BLaER1 (cell line): ENCODE measurements at regions not wholly inside any gene's neighbourhood (a gene's known extent, or its start where the extent isn't known, plus 50 kb on each side); places are given as distances from the start of the nearest gene placed in this dataset.

Source experiments
- H3K27ac ChIP-seq: shearing (Covaris generic); formaldehyde crosslinking; 2 replicates; pipeline ENCODE4 v1.8.1; 2022
- H3K27me3 ChIP-seq: shearing (Covaris generic); formaldehyde crosslinking; 2 replicates; pipeline ENCODE4 v1.8.1; 2022
- H3K36me3 ChIP-seq: shearing (Covaris generic); formaldehyde crosslinking; 2 replicates; pipeline ENCODE4 v1.8.1; 2022
- H3K4me1 ChIP-seq: shearing (Covaris generic); formaldehyde crosslinking; 2 replicates; pipeline ENCODE4 v1.8.1; 2022
- H3K4me2 ChIP-seq: shearing (Covaris generic); formaldehyde crosslinking; 2 replicates; pipeline ENCODE4 v1.8.1; 2022
- H3K4me3 ChIP-seq: shearing (Covaris generic); formaldehyde crosslinking; 2 replicates; pipeline ENCODE4 v1.8.1; 2022
- H3K9ac ChIP-seq: shearing (Covaris generic); formaldehyde crosslinking; 2 replicates; pipeline ENCODE4 v1.8.1; 2022
- H3K9me3 ChIP-seq: shearing (Covaris generic); formaldehyde crosslinking; 2 replicates; pipeline ENCODE4 v1.8.1; 2022
- H4K20me1 ChIP-seq: shearing (Covaris generic); formaldehyde crosslinking; 2 replicates; pipeline ENCODE4 v1.8.1; 2022
- Cebpa-rat ChIP-seq: shearing (Covaris generic); IDR thresholded peaks from 2 replicates; pipeline ENCODE4 v1.8.1; 2022

DNA sequence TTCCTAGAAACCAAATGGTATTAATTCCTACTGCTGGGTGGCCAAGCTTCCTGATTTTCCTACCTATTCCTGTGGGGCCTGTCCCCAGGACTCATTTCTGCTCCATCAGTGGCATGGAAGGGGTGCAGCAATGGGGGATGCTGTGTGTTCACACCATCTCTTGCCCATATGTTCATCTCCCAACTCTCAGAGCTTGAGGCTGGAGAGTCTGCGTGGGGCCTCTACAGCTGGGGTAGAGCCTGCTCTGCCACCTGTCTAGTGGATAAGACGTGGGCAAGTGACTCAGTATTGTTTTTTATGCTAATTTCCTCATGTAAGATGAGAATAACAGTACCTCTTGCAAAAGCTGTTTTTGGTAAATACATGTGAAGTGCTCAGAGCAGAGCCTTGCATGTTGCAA lies 149.8 kb downstream of the ACTR3 start:
- H3K9me3 ChIP-seq, result no peaks in the 10 kb centered on the region; the same call in 1 of the 2 replicates
- no peak overlapping the region for H3K9ac ChIP-seq
- no peak overlapping the region for H3K4me3 ChIP-seq
- H3K27me3 ChIP-seq, result no peaks in the 10 kb centered on the region
- H3K4me1 ChIP-seq, result no peaks in the 10 kb centered on the region
- no peak overlapping the region for H3K27ac ChIP-seq
- no peaks in the 10 kb centered on the region for H4K20me1 ChIP-seq
- no peaks in the 10 kb centered on the region for H3K36me3 ChIP-seq
- no peak for TF ChIP-seq Cebpa-rat
- H3K4me2 ChIP-seq, result no peak overlapping the region

- no peak overlapping the region for H3K4me3 ChIP-seq
- H3K9me3 ChIP-seq, result no peaks in the 10 kb centered on the region; the same call in 1 of the 2 replicates
- H3K4me1 ChIP-seq, result no peaks in the 10 kb centered on the region
- no peaks in the 10 kb centered on the region for H3K27me3 ChIP-seq
- H3K27ac ChIP-seq, result no peak overlapping the region
- no peak overlapping the region for H3K4me2 ChIP-seq
- H3K9ac ChIP-seq, result no peak overlapping the region
- H3K36me3 ChIP-seq, result no peaks in the 10 kb centered on the region
- TF ChIP-seq Cebpa-rat, result no peak
- H4K20me1 ChIP-seq, result no peaks in the 10 kb centered on the region
Observed at GRCh38 chr2:114040826-114041225, 150.9 kb downstream of the ACTR3 start.

DNA sequence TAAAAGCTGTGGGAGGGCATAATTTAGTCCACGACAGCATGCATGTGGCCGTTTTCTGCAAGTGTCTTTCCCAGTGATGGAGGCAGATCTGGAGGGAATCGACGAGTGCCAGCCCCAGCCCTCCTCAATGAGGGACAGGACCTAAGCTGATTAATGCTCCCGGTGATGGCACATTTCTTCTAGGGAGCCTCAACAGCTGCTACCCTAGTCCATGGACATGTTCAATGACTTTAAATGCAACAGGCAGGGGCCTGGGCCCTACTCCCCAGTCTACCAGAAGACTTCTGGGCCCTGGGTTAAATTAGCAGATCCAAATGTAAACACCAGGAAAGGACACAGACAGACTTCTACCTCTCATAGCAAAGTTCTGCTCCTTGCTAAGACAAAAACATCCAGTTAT lies 155.1 kb downstream of the ACTR3 start:
- Histone ChIP-seq H4K20me1 (no peaks in the 10 kb centered on the region), H3K27ac (no peak overlapping the region), H3K4me1 (no peaks in the 10 kb centered on the region), H3K4me2 (no peak overlapping the region), H3K9ac (no peak overlapping the region), H3K27me3 (no peaks in the 10 kb centered on the region), H3K4me3 (no peak overlapping the region), H3K9me3 (no peaks in the 10 kb centered on the region), H3K36me3 (no peaks in the 10 kb centered on the region)
- no peak for TF ChIP-seq Cebpa-rat

GRCh38 chr2:114046373-114046772 lies 156.5 kb downstream of the ACTR3 start:
- H3K4me2 ChIP-seq, result no peak overlapping the region
- TF ChIP-seq Cebpa-rat, result no peak
- no peaks in the 10 kb centered on the region for H3K36me3 ChIP-seq
- no peaks in the 10 kb centered on the region for H3K27me3 ChIP-seq
- H3K27ac ChIP-seq, result no peak overlapping the region
- no peaks in the 10 kb centered on the region for H4K20me1 ChIP-seq
- H3K9ac ChIP-seq, result no peak overlapping the region
- no peaks in the 10 kb centered on the region for H3K9me3 ChIP-seq
- no peaks in the 10 kb centered on the region for H3K4me1 ChIP-seq
- no peak overlapping the region for H3K4me3 ChIP-seq

GRCh38 chr2:114046866-114047435 lies 157.1 kb downstream of the ACTR3 start:
- H4K20me1 ChIP-seq, result no peaks in the 10 kb centered on the region
- TF ChIP-seq Cebpa-rat, result no peak
- H3K36me3 ChIP-seq, result no peaks in the 10 kb centered on the region
- H3K27me3 ChIP-seq, result no peaks in the 10 kb centered on the region
- H3K9me3 ChIP-seq, result no peaks in the 10 kb centered on the region
- H3K4me1 ChIP-seq, result no peaks in the 10 kb centered on the region
- no peak overlapping the region for H3K27ac ChIP-seq
- no peak overlapping the region for H3K4me2 ChIP-seq
- H3K4me3 ChIP-seq, result no peak overlapping the region
- H3K9ac ChIP-seq, result no peak overlapping the region

- Histone ChIP-seq H3K4me1 (no peaks in the 10 kb centered on the region), H3K27me3 (no peaks in the 10 kb centered on the region), H3K9me3 (no peaks in the 10 kb centered on the region), H3K27ac (no peak overlapping the region), H3K36me3 (no peaks in the 10 kb centered on the region), H4K20me1 (no peaks in the 10 kb centered on the region), H3K4me3 (no peak overlapping the region), H3K4me2 (no peak overlapping the region), H3K9ac (no peak overlapping the region)
- no peak for TF ChIP-seq Cebpa-rat
Observed at GRCh38 chr2:114049280-114049679, 159.4 kb downstream of the ACTR3 start.

- Histone ChIP-seq H3K27me3 (no peaks in the 10 kb centered on the region), H3K4me1 (no peaks in the 10 kb centered on the region), H3K27ac (no peak overlapping the region), H3K9me3 (no peaks in the 10 kb centered on the region), H3K4me3 (no peak overlapping the region), H3K36me3 (no peaks in the 10 kb centered on the region), H3K4me2 (no peak overlapping the region), H3K9ac (no peak overlapping the region), H4K20me1 (no peaks in the 10 kb centered on the region)
- no peak for TF ChIP-seq Cebpa-rat
Observed at GRCh38 chr2:114049826-114050225, 159.9 kb downstream of the ACTR3 start.

GRCh38 chr2:114056294-114057143 lies 166.6 kb downstream of the ACTR3 start:
- no peak overlapping the region for H3K4me2 ChIP-seq
- TF ChIP-seq Cebpa-rat, result no peak
- H3K27ac ChIP-seq, result no peak overlapping the region
- H4K20me1 ChIP-seq, result no peaks in the 10 kb centered on the region
- H3K9ac ChIP-seq, result no peak overlapping the region
- no peaks in the 10 kb centered on the region for H3K36me3 ChIP-seq
- H3K4me3 ChIP-seq, result no peak overlapping the region
- no peaks in the 10 kb centered on the region for H3K27me3 ChIP-seq
- H3K9me3 ChIP-seq, result no peaks in the 10 kb centered on the region
- H3K4me1 ChIP-seq, result no peaks in the 10 kb centered on the region

DNA sequence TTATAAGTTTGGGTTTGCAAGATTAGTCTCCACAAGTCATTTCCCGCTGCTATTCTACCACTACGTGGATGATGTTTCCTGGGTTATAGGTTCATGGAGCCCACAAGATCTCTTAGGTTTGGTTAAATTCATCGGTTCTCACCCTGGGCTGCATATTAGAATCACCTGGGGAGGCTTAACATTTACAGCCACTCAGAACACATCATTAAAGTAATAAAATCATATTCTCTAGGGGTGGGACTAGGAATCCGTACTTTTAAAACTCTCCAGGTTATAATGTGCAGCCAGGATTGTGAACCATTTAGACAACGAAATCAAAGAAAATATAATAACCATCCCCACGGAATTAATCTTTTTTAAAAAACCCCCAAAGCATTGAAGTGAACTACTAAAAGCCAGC lies 167.7 kb downstream of the ACTR3 start:
- Histone ChIP-seq H3K4me2 (no peak overlapping the region), H4K20me1 (no peaks in the 10 kb centered on the region)
- no peak for TF ChIP-seq Cebpa-rat

DNA sequence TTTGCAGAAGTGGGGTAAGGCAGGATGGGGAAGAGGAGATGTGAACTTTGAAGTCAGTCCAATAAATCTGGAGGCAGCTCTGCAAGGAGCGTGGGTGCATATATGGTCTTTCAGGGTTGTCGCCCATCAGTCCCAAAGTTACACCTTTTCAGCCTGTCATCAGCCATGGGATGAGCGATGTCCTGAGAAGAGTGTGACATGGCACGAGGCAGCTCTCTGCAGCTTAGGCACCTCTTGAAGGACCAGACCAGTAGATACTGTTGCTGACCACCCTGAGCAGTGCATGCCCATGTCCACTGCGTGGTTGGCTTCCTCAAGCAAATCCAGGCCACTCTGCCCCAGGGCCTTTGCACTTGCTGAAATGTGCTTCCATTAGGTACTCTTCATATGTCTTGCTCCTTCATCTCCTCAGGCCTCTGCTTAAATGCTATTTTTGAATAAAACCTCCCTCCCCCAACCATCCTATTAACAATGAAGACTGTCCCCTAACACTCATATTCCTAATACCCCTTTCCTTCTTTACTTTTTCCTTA lies 171.7 kb downstream of the ACTR3 start:
- H3K27ac ChIP-seq, result no peak overlapping the region
- no peak overlapping the region for H3K4me3 ChIP-seq
- no peaks in the 10 kb centered on the region for H3K27me3 ChIP-seq
- H3K36me3 ChIP-seq, result no peaks in the 10 kb centered on the region
- no peak overlapping the region for H3K9ac ChIP-seq
- TF ChIP-seq Cebpa-rat, result no peak
- H3K4me1 ChIP-seq, result no peaks in the 10 kb centered on the region
- H4K20me1 ChIP-seq, result no peaks in the 10 kb centered on the region
- no peak overlapping the region for H3K4me2 ChIP-seq
- no peaks in the 10 kb centered on the region for H3K9me3 ChIP-seq

More for the DNA sequence above, 167.7 kb downstream of the ACTR3 start:
- Histone ChIP-seq H3K27me3 (no peaks in the 10 kb centered on the region), H3K27ac (no peak overlapping the region), H3K36me3 (no peaks in the 10 kb centered on the region), H3K9ac (no peak overlapping the region), H3K4me3 (no peak overlapping the region), H3K4me1 (no peaks in the 10 kb centered on the region), H3K9me3 (no peaks in the 10 kb centered on the region)
